ELR (cell line): ENCODE measurements at regions not wholly inside any gene's neighbourhood (a gene's known extent, or its start where the extent isn't known, plus 50 kb on each side); places are given as distances from the start of the nearest gene placed in this dataset.
A peak's percentile ranks its signal among the peaks of the same experiment; 100 is the strongest.
"Not testable (repeated sequence)": the region's sequence is repeated elsewhere in the genome, so short reads cannot be mapped to it uniquely, and the experiment has no call there.

Experiments
- DNase-seq: peaks from one replicate; pipeline ENCODE4 v3.0.0-alpha.2; 2015; ENCODE audit warnings: low read depth

DNA sequence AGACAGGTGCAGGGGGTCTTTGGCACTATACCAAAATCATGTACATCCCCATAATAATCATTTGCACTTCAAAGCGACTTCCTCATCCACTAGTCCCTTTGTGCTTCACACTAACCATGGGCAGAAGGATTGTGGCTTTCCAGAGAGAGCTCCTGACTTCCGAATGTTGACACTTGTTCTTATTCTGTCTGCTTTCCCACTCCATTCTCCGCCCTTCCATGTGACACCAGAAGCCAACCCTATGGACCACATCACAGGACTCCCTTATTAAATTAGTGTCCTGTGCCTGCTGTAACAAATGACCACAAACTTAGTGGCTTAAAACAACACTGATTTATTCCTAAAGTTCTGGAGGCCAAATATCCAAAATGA, 91.6 kb downstream of the CMC2 start:
- no peak for DNase-seq

DNA sequence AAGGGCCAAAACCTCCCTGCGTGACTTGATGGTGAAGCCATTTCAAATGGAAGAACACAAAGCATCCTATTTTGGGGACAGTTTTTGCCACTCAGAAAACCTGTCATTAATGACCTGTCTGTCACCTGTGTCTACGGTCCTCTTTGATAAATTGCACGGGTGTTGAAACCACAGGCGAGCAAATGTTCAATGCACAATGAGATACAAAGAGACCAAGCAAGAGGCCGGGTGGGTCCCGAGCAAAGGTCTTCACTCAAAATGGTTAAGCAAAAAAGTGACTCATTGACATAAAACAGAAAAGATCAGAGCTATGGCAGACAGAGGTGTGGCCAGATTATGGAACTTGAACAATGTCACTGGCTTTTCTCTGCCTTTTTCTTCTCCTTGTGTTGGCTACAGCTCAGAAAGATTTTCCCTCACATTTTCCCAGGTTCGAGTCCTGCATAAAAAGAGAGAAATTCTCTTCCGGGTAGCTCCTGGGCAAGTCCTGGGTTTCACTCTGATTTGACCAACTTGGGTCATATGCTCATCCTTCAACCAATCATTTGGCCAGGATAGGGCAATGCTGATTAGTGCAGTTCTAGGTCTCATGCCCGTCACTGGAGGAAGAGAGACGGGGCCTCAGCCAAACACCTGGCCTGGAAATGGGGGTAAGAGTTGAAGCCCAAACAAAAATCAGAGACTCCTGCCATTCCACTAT, 92.2 kb downstream of the CMC2 start:
- no peak for DNase-seq

DNA sequence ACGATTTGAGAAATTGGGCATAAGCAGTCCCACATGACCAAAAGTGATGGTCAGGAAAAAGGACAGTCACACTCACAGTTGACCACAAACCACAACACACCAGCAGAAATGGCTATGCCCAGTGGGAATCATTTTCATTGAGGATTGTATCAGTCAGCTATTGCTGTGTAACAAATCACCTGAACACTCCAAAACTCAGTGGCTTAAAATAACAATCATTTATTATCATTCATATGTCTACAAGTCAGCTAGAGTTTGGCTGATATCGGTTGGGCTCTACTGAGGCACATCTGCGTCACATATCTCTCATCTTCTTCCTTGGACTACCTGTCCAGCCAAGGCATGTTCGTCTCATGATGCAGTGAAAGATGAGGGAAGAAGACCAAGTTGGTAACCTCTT, 93.3 kb downstream of the CMC2 start:
- no peak for DNase-seq

DNA sequence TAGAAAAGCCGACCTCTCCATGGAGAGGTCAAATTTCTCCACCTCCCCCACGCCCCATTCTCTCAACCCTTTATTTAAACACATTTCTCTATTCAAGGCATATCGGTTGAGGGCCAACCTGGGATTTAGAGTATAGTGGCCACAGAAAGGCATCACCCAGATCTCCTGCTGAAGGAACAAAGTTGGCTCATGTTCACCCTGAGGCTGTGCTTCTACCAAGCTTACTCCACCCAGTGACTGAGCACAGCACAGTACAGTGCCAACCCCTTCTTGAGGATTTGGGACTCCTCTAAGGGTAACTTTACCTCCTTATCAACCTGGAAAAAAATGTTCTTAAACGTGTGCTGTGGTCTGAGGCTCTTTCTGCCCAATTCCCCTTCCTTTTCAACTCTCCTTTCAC, 94.0 kb downstream of the CMC2 start:
- DNase-seq = no peak

DNA sequence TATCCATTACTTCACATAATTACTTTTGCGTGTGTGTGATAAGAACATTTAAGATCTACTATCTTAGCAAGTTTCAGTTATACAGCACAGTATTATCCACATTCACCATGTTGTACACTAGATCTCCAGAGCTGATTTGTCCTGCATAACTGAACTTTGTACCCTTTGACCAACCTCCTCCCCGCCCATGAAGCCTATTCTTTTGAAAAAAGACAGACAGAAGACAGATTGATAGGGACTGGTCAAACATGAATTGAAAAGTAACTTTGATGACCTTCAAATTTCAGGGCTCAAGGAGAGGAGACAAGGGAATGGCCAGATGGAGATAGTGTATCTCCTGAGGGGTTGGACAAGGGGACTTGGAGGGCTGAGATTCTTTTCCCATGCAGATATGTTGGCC, 96.3 kb downstream of the CMC2 start:
- DNase-seq = no peak

DNA sequence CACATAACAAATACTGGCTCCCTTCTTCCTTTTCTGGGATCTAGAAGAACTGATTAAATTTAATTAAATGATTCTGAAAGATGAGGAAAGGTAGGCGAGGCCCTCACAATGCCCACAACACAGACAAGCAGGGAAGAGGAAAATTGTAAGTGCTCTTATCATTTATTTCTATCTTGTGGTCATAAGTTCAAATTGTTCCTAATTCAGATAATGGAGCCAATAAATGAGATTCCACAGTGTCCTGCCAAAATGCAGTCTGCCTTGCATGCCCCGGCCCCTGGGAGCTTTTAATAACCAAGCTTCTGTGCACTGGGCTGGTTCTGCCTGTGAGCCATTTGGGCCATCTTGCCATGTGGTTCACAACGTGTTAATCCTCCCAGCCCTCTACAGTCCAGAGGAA, 97.0 kb downstream of the CMC2 start:
- DNase-seq = no peak

DNA sequence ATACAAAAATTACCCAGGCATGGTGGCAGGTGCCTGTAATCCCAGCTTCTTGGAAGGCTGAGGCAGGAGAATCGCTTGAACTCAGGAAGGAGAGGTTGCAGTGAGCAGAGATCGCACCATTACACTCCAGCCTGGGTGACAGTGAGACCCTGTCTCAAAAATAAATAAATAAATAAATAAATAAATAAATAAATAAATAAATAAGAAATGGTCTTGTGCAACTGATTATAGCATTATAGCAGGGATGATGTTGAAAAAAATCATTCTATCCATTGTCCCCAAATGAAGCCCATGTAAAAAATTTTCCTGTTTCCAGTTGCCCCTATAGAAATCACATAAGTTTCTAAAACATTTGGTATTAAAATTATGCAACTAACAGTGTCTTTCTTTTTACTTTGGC, 100.5 kb downstream of the CMC2 start:
- not testable (repeated sequence) for DNase-seq

DNA sequence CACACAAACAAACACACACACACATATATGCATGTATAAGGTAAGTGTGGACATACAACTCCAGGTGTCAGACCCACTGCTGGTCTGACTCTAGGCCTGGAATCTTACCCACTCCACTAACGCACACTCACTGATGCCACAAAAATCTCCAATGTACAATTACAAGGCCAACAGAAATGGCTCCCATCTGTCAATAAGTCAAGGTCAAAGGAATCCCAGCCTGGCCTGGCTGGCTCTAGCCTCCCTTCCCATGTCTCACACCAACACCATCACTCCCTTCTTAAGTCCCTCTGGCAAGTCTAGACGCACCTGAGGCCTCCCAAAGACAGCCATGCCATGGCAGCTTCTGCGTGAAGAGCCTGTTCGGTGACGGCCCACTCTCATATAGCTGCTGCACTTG, 99.2 kb upstream of the CDYL2 start:
- DNase-seq = no peak

DNA sequence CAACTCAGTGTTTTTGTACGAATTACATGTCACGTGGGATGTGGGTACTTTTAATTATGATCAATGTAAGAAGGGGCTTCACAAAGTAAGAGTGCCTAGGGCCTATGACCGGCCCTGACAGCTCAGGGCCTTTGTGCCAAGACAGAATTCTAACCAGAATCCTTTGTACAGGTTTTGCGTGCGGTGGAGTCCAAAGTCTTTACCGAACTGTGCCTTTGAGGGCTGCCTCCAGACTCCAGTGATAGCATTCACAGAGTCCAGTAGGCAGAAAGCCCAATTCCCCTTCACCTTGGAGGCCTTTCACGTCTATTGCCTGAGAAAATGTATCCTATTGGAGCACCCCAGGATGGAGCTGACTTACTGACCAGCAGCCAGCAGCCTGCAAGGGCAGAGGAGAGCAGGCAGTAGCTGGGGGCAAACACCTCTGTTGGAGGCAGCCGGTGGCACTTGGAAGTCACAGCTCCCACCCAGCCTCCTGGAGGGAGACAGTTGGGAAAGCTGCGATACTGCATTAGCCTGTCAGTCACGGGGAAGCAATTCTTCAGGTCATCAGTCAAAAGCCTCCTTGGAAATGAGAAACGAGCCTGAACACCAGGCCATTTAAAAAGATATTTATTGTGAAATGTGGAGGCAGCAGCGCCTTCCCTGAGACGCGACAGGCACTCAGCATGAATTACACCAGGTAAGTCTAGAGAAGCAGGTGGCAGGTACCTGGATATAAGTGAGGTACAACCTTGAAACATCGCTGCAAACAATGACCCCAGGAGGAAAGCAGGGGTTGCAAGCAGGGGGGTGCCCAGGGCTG, 98.1 kb upstream of the CDYL2 start:
- no peak for DNase-seq

DNA sequence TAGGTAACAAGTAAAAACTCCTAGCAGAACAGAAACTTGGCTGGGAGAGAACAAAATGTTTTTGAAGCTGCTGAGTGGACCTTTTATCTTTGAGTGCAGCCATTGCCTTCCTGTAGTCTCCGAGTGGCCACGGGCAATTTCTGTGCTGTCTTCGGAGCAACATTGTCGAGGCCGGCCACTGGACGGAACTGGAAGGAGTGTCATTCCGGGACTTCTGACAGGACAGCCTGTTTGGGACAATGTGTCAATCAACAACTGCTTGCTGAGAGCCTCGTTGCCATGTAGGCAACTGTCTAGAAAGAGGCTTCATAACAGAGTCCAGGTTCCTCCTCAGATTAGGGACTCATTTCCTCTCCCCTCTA, 96.2 kb upstream of the CDYL2 start:
- no peak for DNase-seq

DNA sequence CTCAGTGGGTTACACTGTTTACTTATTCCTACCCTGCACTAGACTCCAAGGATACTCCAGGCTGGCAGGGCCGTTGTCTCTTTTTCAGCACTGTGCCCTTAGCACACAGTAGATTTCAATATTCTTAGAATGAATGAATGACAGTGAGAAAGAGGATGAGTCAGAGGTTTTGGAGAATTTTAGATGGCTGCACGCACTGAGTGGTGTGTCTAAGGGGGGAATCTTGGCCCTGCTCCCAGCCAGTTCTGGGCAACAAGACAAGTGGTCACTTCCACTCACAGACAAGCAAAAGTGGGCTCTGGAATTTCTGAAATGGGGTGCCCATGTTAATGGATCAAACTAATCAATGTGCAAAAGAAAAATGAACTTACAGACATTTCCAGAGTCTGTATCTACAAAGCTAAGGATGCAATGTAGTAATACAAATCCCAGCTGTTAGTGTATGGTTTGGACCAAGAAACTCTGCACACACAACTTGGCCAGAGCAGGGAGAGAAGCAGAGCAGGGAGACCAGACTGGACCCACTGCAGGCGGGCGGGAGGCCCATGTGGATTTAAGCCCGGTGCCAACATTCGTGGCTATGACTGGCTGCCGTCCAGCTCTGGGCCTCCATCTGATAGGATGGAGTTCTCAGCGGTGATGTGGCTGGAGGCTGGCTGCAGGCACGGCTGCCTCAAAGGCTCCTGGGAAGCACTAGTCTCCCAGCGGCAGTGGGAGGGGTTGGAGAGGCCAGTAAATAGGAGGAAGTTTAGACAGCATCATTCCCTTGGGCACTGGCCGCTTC, 95.6 kb upstream of the CDYL2 start:
- peak; percentile 7 for DNase-seq

DNA sequence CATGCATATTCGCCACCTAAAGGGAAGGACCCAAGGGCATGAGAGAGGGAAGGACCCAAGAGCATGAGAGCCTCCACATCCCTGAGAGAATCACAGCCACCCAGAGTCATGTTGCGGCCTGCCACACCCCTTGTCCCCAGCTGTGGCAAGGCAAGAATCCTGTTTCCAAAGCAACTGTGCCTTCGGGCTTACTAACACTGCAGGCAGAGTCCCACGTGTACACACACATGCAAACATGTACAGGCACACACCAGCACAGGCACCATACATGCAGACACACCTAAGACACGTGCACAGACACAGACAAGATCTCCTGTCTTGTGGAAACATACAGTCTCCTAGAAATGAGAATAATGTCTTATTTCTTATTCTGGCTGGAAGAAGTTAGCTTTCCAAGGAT, 92.4 kb upstream of the CDYL2 start:
- no peak for DNase-seq

DNA sequence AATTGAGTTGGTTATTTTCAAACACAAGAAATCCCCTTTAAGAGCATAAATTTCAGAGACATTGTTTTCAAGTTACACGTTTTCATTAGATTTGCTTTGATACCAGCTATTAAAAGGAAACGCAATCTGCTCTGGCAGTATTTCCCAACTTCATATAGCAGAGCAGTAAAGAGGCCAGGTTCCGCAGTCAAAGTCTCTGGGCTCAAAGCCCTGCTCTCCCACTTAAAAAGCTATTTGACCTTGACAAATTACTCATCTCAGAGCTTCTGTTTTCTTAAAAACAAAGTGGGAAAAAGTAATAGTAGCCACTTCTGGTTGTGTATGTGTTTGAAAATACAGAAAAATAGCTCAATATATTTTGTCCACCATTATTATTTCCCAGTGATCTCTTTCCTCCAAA, 89.7 kb upstream of the CDYL2 start:
- no peak for DNase-seq

DNA sequence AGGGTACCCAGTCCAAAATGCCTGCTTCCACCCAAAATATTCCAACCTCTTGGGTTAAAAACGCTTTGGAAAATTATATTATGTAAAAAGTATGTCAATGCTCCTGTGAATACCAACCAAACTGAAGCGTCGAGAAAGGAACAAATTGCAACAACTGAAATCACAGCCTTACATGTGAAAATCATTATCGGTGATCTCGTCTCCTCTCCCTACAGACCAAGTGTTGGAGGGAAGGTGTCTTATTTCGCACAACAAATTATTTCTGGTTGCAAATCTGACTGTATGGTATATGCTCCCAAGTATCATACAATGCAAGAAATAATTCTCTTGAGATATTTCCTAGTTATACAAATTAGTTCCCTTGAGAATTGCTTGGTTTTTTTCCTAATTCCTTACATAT, 89.3 kb upstream of the CDYL2 start:
- no peak for DNase-seq

DNA sequence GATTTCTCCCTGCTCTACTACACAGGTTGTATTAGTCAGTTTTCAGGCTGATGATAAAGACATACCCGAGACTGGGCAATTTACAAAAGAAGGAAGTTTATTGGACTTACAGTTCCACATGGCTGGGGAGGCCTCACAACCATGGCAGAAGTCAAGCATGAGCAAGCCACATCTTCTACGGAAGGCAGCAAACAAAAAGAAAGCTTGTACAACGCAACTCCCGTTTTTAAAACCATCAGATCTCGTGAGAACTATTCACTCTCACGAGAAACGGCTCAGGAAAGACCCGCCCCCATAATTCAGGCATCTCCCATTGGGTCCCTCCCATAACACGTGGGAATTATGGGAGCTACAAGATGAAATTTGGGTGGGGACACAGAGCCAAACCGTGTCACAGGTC, 88.0 kb upstream of the CDYL2 start:
- not testable (repeated sequence) for DNase-seq

DNA sequence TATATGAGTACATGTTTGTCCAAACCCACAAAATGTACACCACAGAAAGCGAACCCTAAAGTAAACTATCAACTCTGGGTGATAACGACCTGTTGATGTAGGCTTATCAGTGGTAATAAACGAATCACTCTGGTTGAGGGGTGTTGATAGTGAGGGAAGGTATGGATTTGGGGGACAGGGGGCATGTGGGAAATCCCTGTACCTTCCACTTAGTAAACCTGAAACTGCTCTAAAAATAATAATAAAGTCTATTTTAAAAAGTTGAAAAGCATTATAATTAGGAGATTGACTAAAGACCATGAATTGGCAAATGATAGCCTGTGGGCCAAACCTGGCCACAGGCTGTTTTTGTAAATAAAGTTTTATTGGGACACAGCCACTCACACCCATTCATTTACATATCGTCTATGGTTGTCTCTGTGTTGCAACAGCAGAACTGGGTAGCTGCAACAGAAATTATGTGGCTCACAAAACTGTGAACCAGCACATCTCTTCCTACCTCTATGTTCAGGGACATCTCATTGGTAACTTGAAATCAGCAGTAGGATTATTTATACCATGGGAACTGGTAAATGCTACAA, 85.5 kb upstream of the CDYL2 start:
- no peak for DNase-seq

DNA sequence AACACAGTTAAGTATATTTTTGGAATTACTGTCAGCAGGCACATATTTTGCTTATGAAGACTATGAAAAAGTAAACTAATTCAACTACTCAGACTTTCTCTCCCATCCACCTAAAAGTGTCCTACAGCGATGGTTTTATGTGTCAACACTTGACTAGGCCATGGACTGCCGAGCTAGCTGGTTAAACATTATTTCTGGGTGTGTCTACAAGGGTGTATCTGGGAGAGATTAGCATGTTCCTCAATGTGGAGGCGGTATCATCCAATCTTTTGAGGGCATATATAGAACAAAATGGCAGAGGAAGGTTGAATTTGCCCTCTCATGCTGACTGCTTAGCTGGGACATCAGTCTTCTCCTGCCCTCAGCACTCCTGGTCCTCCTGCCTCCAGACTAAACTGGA, 82.7 kb upstream of the CDYL2 start:
- no peak for DNase-seq

DNA sequence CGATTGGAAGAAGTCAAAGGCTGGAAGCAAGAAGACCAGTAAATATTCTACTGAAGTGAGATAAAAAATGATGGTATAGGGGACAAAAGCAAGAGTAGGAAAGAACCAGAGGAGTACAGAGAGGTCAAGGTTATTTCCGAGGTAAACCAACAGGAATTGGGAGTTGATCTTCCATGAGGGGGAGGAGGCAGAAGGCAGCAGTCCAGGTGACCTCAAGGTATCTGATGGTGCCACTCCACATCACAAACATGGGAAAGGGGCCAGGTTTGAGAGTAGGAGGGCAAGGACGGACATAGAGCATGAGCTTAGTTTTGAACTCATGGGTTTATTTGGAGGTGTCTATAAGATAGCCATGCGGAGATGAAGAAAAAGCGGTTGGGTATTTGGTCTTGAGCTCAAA, 79.4 kb upstream of the CDYL2 start:
- no peak for DNase-seq

DNA sequence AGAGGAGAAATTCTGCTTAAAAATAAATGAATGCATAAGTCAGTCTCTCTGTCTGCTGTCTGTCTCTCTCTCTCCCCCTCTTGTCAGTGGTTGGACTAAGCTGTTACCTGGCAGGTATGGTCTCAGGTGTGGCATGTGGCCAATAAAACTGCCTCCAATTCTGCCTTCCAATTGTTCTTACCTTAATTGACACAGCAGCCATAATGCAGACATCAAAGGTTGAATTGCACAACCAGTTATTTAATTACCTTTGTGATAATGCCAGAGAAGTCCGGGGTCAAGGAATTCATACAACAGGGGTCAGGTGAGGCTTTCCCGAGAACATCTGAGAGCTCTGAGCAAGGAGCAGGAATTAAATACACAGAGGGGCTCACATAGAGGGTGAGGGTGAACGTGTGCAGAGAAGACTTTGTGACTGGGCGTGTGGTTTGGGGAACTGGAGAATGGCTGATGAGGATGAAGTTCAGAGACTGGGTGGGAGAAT, 78.8 kb upstream of the CDYL2 start:
- no peak for DNase-seq

DNA sequence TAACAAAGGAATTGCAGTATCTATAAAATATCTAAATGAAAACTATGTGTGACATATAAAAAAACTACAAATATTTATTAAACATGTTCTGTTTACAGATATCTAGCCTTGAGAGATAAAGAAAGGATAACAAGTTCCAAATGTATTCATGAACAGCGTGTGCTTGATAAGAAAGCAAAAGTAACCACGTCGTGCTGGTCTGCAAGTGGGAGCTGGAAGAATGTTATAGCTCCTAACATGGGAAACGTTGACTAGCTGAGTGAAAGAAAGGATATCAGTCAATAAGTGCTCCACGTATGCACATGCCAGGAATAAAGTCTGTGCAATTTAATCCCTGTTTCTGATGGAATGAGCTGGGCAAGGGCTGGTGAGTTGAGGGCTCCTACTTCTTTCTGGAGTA, 71.2 kb upstream of the CDYL2 start:
- DNase-seq = no peak

DNA sequence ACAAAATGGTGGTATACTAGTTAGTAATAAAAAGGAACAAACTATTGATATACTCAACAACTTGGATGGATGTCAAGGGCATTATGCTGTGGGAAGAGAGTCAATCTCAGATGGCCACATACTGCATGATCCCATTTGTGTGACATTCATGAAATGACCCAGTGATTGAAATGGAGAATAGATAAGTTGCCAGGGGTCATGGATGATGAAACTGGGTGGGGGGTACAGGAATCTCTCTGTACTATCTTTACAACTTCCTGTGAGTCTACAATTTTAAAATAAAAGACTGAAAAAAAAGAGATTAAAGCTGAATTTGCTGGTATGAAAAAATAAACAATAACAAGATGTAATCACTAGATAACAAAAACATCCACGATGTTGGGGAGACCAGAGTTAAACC, 70.5 kb upstream of the CDYL2 start:
- DNase-seq = no peak

DNA sequence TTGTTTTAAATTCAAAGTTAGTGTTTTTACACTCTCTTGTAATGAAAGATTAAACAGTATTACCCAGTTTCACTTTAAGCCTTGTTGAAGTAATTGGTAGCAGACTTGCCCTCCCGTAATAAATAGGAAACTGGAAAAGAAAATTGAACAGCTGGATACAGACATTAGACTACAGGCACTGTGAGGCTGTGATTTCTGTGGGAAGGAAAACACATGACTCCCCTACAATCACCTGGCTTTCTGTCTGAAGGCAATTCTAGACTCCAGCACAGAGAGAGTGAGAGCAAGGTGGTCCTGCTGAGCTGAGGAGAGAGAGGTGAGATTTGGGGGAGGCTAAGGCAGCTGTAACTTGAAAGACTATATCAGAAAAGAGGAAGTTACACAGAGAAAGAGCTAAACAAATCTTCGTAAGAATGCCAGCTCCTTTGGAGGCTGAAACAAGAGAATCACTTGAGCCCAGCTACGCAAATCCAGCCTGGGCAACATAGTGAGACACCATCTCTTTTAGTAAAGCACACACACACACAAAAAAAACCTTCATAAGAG, 57.8 kb upstream of the CDYL2 start:
- no peak for DNase-seq
